Caco-2 (cell line): ENCODE measurements at regions not wholly inside any gene's neighbourhood (a gene's known extent, or its start where the extent isn't known, plus 50 kb on each side); places are given as distances from the start of the nearest gene placed in this dataset.
"Not testable (repeated sequence)": the region's sequence is repeated elsewhere in the genome, so short reads cannot be mapped to it uniquely, and the experiment has no call there.

ENCODE experiments used
- BruUV-seq: library from RNA; stranded (reverse); fragments of 400-500 nt; replicated peaks from 2 replicates; lab custom pipeline; 2021; lab: Mats Ljungman, UMichigan
- CTCF ChIA-PET: fragments of 300-600 bp; sonication (Branson Sonifier 250); formaldehyde crosslinking; loops from one replicate; lab custom pipeline; 2022; ENCODE audit warnings: antibody characterized with exemption; lab: Charles Lee
- POLR2A ChIA-PET: fragments of 300-600 bp; sonication (Branson Sonifier 250); formaldehyde crosslinking; loops from one replicate; lab custom pipeline; 2022; ENCODE audit warnings: antibody characterized with exemption; lab: Charles Lee
- DNase-seq, 2 experiments: peaks; one replicate each; pipeline versions ENCODE4 v3.0.0 to v3.0.0-alpha.2; 2020 to 2022
- H3K27me3 ChIP-seq: replicated peaks from 2 replicates; pipeline ENCODE4 v1.6.0; 2011; ENCODE audit warnings: low read length; ENCODE audit not compliant: control insufficient read depth, insufficient read depth
- H3K36me3 ChIP-seq: 2 replicates; pipeline ENCODE4 v1.5.1; 2011; ENCODE audit warnings: low read length; ENCODE audit not compliant: control insufficient read depth, insufficient read depth
- H3K4me1 ChIP-seq: fragments of 250-450 bp; sonication (Bioruptor Pico); 2 replicates; pipeline ENCODE4 v1.5.1; 2020; ENCODE audit warnings: mild to moderate bottlenecking
- H3K4me3 ChIP-seq: 2 replicates; pipeline ENCODE4 v1.5.1; 2011; ENCODE audit warnings: low read depth, mild to moderate bottlenecking, control low read depth, low read length
- H3K9me3 ChIP-seq: fragments of 250-450 bp; sonication (Bioruptor Pico); 2 replicates; pipeline ENCODE4 v1.5.1; 2020; ENCODE audit warnings: mild to moderate bottlenecking, moderate library complexity
- H3K27ac Mint-ChIP-seq: one replicate; pipeline ENCODE4 v1.8.0; 2022; ENCODE audit warnings: mixed read lengths; ENCODE audit not compliant: unreplicated experiment
- H3K27me3 Mint-ChIP-seq: one replicate; pipeline ENCODE4 v1.8.0; 2022; ENCODE audit warnings: mixed read lengths; ENCODE audit not compliant: insufficient read depth, unreplicated experiment
- H3K36me3 Mint-ChIP-seq: one replicate; pipeline ENCODE4 v1.8.0; 2022; ENCODE audit warnings: mild to moderate bottlenecking, mixed read lengths; ENCODE audit not compliant: insufficient read depth, unreplicated experiment
- H3K4me1 Mint-ChIP-seq: one replicate; pipeline ENCODE4 v1.8.0; 2022; ENCODE audit warnings: low read depth, mixed read lengths; ENCODE audit not compliant: unreplicated experiment
- H3K4me3 Mint-ChIP-seq: one replicate; pipeline ENCODE4 v1.8.0; 2022; ENCODE audit warnings: mild to moderate bottlenecking, moderate library complexity, mixed read lengths; ENCODE audit not compliant: unreplicated experiment
- H3K9me3 Mint-ChIP-seq: one replicate; pipeline ENCODE4 v1.8.0; 2022; ENCODE audit warnings: mixed read lengths; ENCODE audit not compliant: unreplicated experiment
- CTCF ChIP-seq, 2 experiments: fragments of 200-600 bp in 1 of 2; IDR thresholded peaks; 1 replicate in 1 of 2; 2 replicates in 1 of 2; pipeline versions ENCODE4 v1.5.1 to v1.8.0; 2011 to 2022; ENCODE audit warnings: antibody characterized with exemption in 1 of 2, control low read depth in 1 of 2, inconsistent platforms in 1 of 2, low read depth in 1 of 2, low read length in 1 of 2, mild to moderate bottlenecking in 1 of 2, moderate library complexity in 1 of 2; ENCODE audit not compliant: insufficient read depth in 1 of 2, severe bottlenecking in 1 of 2, unreplicated experiment in 1 of 2
- intact Hi-C: fragments of 100-400 bp; cut with micrococcal nuclease; formaldehyde crosslinking; loops from one replicate; pipeline ENCODE4 v1.10.0; 2022; ENCODE audit not compliant: unreplicated experiment

GRCh38 chrX:33949300-33949699 is 182.8 kb downstream of the FAM47A start:
- Histone ChIP-seq H3K36me3 (no peaks in the 10 kb centered on the region), H3K27me3 (no peaks in the 10 kb centered on the region), H3K9me3 (no peaks in the 10 kb centered on the region), H3K4me1 (no peaks in the 10 kb centered on the region), H3K4me3 (no peak overlapping the region)
- TF ChIP-seq CTCF (IDR thresholded peaks at IDR 0.05; ENCODE audit: insufficient read depth in 1 of 2, low read depth in 1 of 2, low read length in 1 of 2, severe bottlenecking in 1 of 2, unreplicated experiment in 1 of 2) = no peak
- CTCF ChIA-PET = no interaction called here
- no peaks in the 10 kb centered on the region for H3K4me1 Mint-ChIP-seq
- POLR2A ChIA-PET = no interaction called here
- H3K4me3 Mint-ChIP-seq = no peak overlapping the region
- H3K27ac Mint-ChIP-seq = no peak overlapping the region
- intact Hi-C loops = no loop called here
- DNase-seq = no peak
- H3K36me3 Mint-ChIP-seq = no peaks in the 10 kb centered on the region
- no TSS peak for BruUV-seq
- no peaks in the 10 kb centered on the region for H3K27me3 Mint-ChIP-seq
- no peaks in the 10 kb centered on the region for H3K9me3 Mint-ChIP-seq

- H3K9me3 ChIP-seq, BruUV-seq, H3K27me3 Mint-ChIP-seq, H3K4me1 ChIP-seq, H3K4me3 ChIP-seq, H3K4me3 Mint-ChIP-seq, H3K27ac Mint-ChIP-seq, H3K36me3 Mint-ChIP-seq, CTCF ChIA-PET, H3K27me3 ChIP-seq, H3K36me3 ChIP-seq, POLR2A ChIA-PET, H3K4me1 Mint-ChIP-seq, intact Hi-C loops: not testable (repeated sequence)
- peak; percentile 15 to 16 for DNase-seq
- peaks cover 20% of the 10 kb centered on the region for H3K9me3 Mint-ChIP-seq
Observed at GRCh38 chrX:33926249-33926648, 205.9 kb downstream of the FAM47A start.

GRCh38 chrX:33923262-33923661 is 208.9 kb downstream of the FAM47A start:
- H3K36me3 ChIP-seq = no peaks in the 10 kb centered on the region
- ChIA-PET POLR2A (no interaction called here), CTCF (no interaction called here)
- no peaks in the 10 kb centered on the region for H3K36me3 Mint-ChIP-seq
- intact Hi-C loops = no loop called here
- H3K4me3 Mint-ChIP-seq = no peak overlapping the region
- no peak overlapping the region for H3K27ac Mint-ChIP-seq
- no peaks in the 10 kb centered on the region for H3K4me1 ChIP-seq
- no peak for DNase-seq
- no peaks in the 10 kb centered on the region for H3K27me3 ChIP-seq
- peaks cover 20% of the 10 kb centered on the region for H3K9me3 Mint-ChIP-seq
- no peak overlapping the region for H3K4me3 ChIP-seq
- TF ChIP-seq CTCF (IDR thresholded peaks at IDR 0.05; ENCODE audit: insufficient read depth in 1 of 2, low read depth in 1 of 2, low read length in 1 of 2, severe bottlenecking in 1 of 2, unreplicated experiment in 1 of 2) = no peak
- BruUV-seq = no TSS peak
- H3K9me3 ChIP-seq = no peaks in the 10 kb centered on the region
- H3K27me3 Mint-ChIP-seq = no peaks in the 10 kb centered on the region
- H3K4me1 Mint-ChIP-seq = no peaks in the 10 kb centered on the region

GRCh38 chrX:33909836-33910235 is 222.3 kb downstream of the FAM47A start:
- ChIA-PET POLR2A (no interaction called here), CTCF (no interaction called here)
- no peaks in the 10 kb centered on the region for H3K36me3 ChIP-seq
- BruUV-seq = no TSS peak
- H3K4me3 ChIP-seq = no peak overlapping the region
- no peaks in the 10 kb centered on the region for H3K27me3 ChIP-seq
- Mint-ChIP-seq H3K27ac (no peak overlapping the region), H3K27me3 (no peaks in the 10 kb centered on the region), H3K36me3 (no peaks in the 10 kb centered on the region), H3K4me3 (no peak overlapping the region), H3K9me3 (no peaks in the 10 kb centered on the region), H3K4me1 (peaks cover 7% of the 10 kb centered on the region)
- no peaks in the 10 kb centered on the region for H3K9me3 ChIP-seq
- no peaks in the 10 kb centered on the region for H3K4me1 ChIP-seq
- intact Hi-C loops = no loop called here
- TF ChIP-seq CTCF (IDR thresholded peaks at IDR 0.05; ENCODE audit: insufficient read depth in 1 of 2, low read depth in 1 of 2, low read length in 1 of 2, severe bottlenecking in 1 of 2, unreplicated experiment in 1 of 2) = no peak
- DNase-seq = no peak
